Peyer's patch (tissue), 4 donors: ENCODE measurements at regions not wholly inside any gene's neighbourhood (a gene's known extent, or its start where the extent isn't known, plus 50 kb on each side); places are given as distances from the start of the nearest gene placed in this dataset.

Source experiments
- POLR2A ChIP-seq, 2 donors: fragments of 450-650 bp; IDR thresholded peaks; one replicate each; pipeline ENCODE4 v1.5.1; 2017; ENCODE audit warnings: antibody characterized with exemption in 2 of 2, mild to moderate bottlenecking in 2 of 2, moderate library complexity in 2 of 2
- TF ChIP-seq, protein P1 (sequence below), 6 experiments: fragments of 450-650 bp in 4 of 6; fragments of 200-600 bp in 2 of 6; sonication (generic) in 1 of 6; IDR thresholded peaks; one replicate each; pipeline ENCODE4 v1.5.1; 2017 to 2019; ENCODE audit warnings: antibody characterized with exemption in 6 of 6, mild to moderate bottlenecking in 3 of 6, moderate library complexity in 1 of 6

DNA sequence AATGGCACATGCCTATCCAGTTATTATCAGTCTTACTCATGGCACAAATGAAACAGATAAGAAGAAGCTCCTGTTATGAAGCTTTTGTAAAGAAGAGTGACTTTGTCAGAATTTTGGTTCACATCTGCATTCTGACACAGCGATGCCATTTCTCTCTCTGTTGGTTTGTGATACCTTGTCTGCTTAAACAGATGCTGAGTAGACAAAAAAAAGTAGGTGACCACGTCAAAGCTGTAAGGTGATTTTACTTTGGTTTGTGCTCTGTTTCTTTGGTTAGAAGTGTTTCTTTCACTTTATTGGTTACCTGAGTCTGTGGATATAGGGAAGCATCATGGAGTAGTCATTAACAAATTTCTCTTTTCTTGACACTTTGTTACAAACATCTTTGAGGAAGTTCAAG lies 422.3 kb upstream of the ADAMTSL1 start:
- TF ChIP-seq, protein P1, sequence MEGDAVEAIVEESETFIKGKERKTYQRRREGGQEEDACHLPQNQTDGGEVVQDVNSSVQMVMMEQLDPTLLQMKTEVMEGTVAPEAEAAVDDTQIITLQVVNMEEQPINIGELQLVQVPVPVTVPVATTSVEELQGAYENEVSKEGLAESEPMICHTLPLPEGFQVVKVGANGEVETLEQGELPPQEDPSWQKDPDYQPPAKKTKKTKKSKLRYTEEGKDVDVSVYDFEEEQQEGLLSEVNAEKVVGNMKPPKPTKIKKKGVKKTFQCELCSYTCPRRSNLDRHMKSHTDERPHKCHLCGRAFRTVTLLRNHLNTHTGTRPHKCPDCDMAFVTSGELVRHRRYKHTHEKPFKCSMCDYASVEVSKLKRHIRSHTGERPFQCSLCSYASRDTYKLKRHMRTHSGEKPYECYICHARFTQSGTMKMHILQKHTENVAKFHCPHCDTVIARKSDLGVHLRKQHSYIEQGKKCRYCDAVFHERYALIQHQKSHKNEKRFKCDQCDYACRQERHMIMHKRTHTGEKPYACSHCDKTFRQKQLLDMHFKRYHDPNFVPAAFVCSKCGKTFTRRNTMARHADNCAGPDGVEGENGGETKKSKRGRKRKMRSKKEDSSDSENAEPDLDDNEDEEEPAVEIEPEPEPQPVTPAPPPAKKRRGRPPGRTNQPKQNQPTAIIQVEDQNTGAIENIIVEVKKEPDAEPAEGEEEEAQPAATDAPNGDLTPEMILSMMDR (IDR thresholded peaks at IDR 0.05) = no peak
- TF ChIP-seq POLR2A (IDR thresholded peaks at IDR 0.05) = no peak
